ENCODE measurements at regions not wholly inside any gene's neighbourhood (a gene's known extent, or its start where the extent isn't known, plus 50 kb on each side); places are given as distances from the start of the nearest gene placed in this dataset.

GRCh38 chr3:197380786-197381185, 82.4 kb upstream of the DLG1 start:
- Mint-ChIP-seq H3K4me3 (no peak overlapping the region), H3K4me1 (peaks cover 9% of the 10 kb centered on the region), H3K27ac (no peak overlapping the region), H3K9me3 (no peaks in the 10 kb centered on the region), H3K27me3 (ENCODE audit: low read depth) (peaks cover 5% of the 10 kb centered on the region; the same call in 1 of the 2 replicates), H3K36me3 (no peaks in the 10 kb centered on the region)
- ChIA-PET POLR2A (no interaction called here), CTCF (no interaction called here)
- ATAC-seq (no peak), DNase-seq (ENCODE audit: low spot score) (no peak)
- TF ChIP-seq RELA (CRISPR knock-in tag; IDR thresholded peaks at IDR 0.05; ENCODE audit: borderline replicate concordance) (no peak), ATF6 (CRISPR knock-in tag; IDR thresholded peaks at IDR 0.05) (no peak)

GRCh38 chr3:197378985-197379718, 80.7 kb upstream of the DLG1 start:
- H3K4me1 Mint-ChIP-seq, result peaks cover 9% of the 10 kb centered on the region
- no peak for DNase-seq (ENCODE audit: low spot score)

GRCh38 chr3:197376735-197377555, 78.5 kb upstream of the DLG1 start:
- no peak for DNase-seq (ENCODE audit: low spot score)
- Mint-ChIP-seq H3K9me3 (no peaks in the 10 kb centered on the region), H3K27ac (no peak overlapping the region), H3K4me3 (no peak overlapping the region), H3K4me1 (peaks cover 12% of the 10 kb centered on the region), H3K36me3 (no peaks in the 10 kb centered on the region), H3K27me3 (ENCODE audit: low read depth) (no peaks in the 10 kb centered on the region)
- ChIA-PET CTCF (no interaction called here), POLR2A (no interaction called here)
- ATAC-seq, result no peak
- TF ChIP-seq MXD4 (CRISPR knock-in tag; IDR thresholded peaks at IDR 0.05; ENCODE audit: borderline replicate concordance), result no peak
- TF ChIP-seq ESRRA (CRISPR knock-in tag; IDR thresholded peaks at IDR 0.05; ENCODE audit: borderline replicate concordance), result no peak
- TF ChIP-seq FOXP4 (CRISPR knock-in tag; IDR thresholded peaks at IDR 0.05), result no peak
- TF ChIP-seq NFYB (CRISPR knock-in tag; conservative IDR thresholded peaks at IDR 0.05; ENCODE audit: low read depth), result no peak
- TF ChIP-seq IRF2 (CRISPR knock-in tag; IDR thresholded peaks at IDR 0.05; ENCODE audit: borderline replicate concordance, low read depth), result no peak
- TF ChIP-seq PRDM15 (CRISPR knock-in tag; IDR thresholded peaks at IDR 0.05), result no peak

More at GRCh38 chr3:197378985-197379718, 80.7 kb upstream of the DLG1 start:
- ATAC-seq, result no peak
- ChIA-PET CTCF (no interaction called here), POLR2A (no interaction called here)
- H3K36me3 Mint-ChIP-seq, result no peaks in the 10 kb centered on the region
- no peaks in the 10 kb centered on the region for H3K9me3 Mint-ChIP-seq
- H3K4me3 Mint-ChIP-seq, result no peak overlapping the region
- no peak overlapping the region for H3K27ac Mint-ChIP-seq
- TF ChIP-seq ZNF232 (CRISPR knock-in tag; IDR thresholded peaks at IDR 0.05) (no peak), TEAD4 (CRISPR knock-in tag; IDR thresholded peaks at IDR 0.05) (no peak), ZNF671 (CRISPR knock-in tag; IDR thresholded peaks at IDR 0.05) (no peak), ESRRA (CRISPR knock-in tag; IDR thresholded peaks at IDR 0.05; ENCODE audit: borderline replicate concordance) (no peak), SMAD4 (CRISPR knock-in tag; IDR thresholded peaks at IDR 0.05) (no peak), ZMAT4 (CRISPR knock-in tag; IDR thresholded peaks at IDR 0.05) (no peak), MLX (CRISPR knock-in tag; IDR thresholded peaks at IDR 0.05) (no peak), PREB (CRISPR knock-in tag; IDR thresholded peaks at IDR 0.05; ENCODE audit: borderline replicate concordance) (no peak), E2F1 (CRISPR knock-in tag; IDR thresholded peaks at IDR 0.05) (no peak), HMGA2 (CRISPR knock-in tag; IDR thresholded peaks at IDR 0.05) (no peak), FOXJ3 (CRISPR knock-in tag; IDR thresholded peaks at IDR 0.05; ENCODE audit: borderline replicate concordance) (no peak), JUN (CRISPR knock-in tag; IDR thresholded peaks at IDR 0.05) (no peak)
- H3K27me3 Mint-ChIP-seq (ENCODE audit: low read depth), result no peaks in the 10 kb centered on the region
